ENCODE measurements at regions not wholly inside any gene's neighbourhood (a gene's known extent, or its start where the extent isn't known, plus 50 kb on each side); places are given as distances from the start of the nearest gene placed in this dataset.

DNA sequence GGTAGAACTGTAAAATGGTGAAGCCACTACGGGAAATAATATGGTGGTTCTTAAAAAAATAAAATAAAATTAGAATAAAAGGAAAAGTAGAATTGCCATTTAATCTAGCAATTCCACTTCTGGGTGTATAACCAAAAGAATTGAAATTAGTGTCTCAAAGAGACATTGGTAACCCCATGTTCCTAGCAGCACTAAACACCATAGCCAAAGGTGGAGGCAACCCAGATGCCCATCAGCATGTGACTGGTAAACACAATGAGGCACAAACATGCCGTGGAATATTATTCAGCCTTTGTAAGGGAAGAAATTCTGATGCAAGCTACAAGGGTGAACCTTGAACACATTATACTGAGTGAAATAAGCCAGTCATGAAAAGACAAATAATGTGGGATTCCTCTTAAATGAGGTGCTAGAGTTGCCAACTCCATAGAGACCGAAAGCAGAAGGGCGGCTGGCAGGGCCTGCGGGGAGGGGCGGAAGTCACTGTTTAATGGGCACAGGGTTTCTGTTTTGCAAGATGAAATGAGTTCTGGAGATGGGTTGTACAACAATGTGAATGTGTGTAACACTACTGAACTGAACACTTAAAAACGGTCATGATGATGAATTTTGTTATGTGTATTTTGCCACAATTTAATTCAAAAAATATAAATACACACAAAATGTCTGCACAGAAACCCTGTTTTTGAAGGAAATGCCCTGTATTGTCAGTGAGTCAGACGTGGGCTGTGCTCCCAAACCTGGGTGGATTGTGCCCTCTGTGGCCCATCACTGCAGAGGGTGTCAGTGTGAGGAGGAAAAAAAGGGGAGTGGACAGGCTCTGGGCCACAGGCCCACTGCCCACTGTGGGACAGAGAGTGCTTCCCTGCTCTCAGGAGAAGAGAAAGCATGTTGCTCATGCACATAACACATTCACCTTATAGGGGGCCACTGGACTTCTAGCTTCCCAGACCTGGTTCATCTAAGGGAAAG, 49.6 kb upstream of the CD93 start:
- ChIA-PET CTCF (no interaction called here), POLR2A (ENCODE audit: low non-redundant PET) (interaction anchor here (1.1 kb wide), 1 partner anchor 36 kb away, joined by 3 read pairs; no protein-coding TSS in a partner anchor)
- peak overlapping the region; percentile 67 for H3K27ac ChIP-seq
- TF ChIP-seq, protein P1, sequence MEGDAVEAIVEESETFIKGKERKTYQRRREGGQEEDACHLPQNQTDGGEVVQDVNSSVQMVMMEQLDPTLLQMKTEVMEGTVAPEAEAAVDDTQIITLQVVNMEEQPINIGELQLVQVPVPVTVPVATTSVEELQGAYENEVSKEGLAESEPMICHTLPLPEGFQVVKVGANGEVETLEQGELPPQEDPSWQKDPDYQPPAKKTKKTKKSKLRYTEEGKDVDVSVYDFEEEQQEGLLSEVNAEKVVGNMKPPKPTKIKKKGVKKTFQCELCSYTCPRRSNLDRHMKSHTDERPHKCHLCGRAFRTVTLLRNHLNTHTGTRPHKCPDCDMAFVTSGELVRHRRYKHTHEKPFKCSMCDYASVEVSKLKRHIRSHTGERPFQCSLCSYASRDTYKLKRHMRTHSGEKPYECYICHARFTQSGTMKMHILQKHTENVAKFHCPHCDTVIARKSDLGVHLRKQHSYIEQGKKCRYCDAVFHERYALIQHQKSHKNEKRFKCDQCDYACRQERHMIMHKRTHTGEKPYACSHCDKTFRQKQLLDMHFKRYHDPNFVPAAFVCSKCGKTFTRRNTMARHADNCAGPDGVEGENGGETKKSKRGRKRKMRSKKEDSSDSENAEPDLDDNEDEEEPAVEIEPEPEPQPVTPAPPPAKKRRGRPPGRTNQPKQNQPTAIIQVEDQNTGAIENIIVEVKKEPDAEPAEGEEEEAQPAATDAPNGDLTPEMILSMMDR (conservative IDR thresholded peaks at IDR 0.05; ENCODE audit: low read depth): no peak
- DNase-seq (ENCODE audit: low spot score): no peak
